Stimulated activated CD4-positive, alpha-beta T cell treated with anti-CD3 and anti-CD28 coated beads, Interleukin-2, amount 100 ng/mL, for 24 hours (primary cell): ENCODE measurements at regions not wholly inside any gene's neighbourhood (a gene's known extent, or its start where the extent isn't known, plus 50 kb on each side); places are given as distances from the start of the nearest gene placed in this dataset.
"Not testable (repeated sequence)": the region's sequence is repeated elsewhere in the genome, so short reads cannot be mapped to it uniquely, and the experiment has no call there.

Experiments
- DNase-seq, 2 donors: peaks; one replicate each; pipeline ENCODE4 v3.0.0-alpha.2; 2020

GRCh38 chr6:68233623-68234022 is 401.5 kb upstream of the ADGRB3 start:
- DNase-seq: no peak

- no peak for DNase-seq
Observed at GRCh38 chr6:68229566-68229965, 405.5 kb upstream of the ADGRB3 start.

- DNase-seq: no peak
Observed at GRCh38 chr6:68226460-68226859, 408.6 kb upstream of the ADGRB3 start.

- no peak for DNase-seq
Observed at GRCh38 chr6:68225729-68226128, 409.4 kb upstream of the ADGRB3 start.

GRCh38 chr6:68211242-68211795 is 423.8 kb upstream of the ADGRB3 start:
- DNase-seq: no peak

GRCh38 chr6:68207612-68208011 is 427.5 kb upstream of the ADGRB3 start:
- DNase-seq: not testable (repeated sequence)

- no peak for DNase-seq
Observed at GRCh38 chr6:68200929-68201328, 434.2 kb upstream of the ADGRB3 start.

- no peak for DNase-seq
Observed at GRCh38 chr6:68197356-68197755, 437.7 kb upstream of the ADGRB3 start.

- no peak for DNase-seq
Observed at GRCh38 chr6:68196645-68197044, 438.4 kb upstream of the ADGRB3 start.

- DNase-seq: not testable (repeated sequence)
Observed at GRCh38 chr6:68195753-68196152, 439.3 kb upstream of the ADGRB3 start.

- no peak for DNase-seq
Observed at GRCh38 chr6:68194846-68195478, 440.1 kb upstream of the ADGRB3 start.

- no peak for DNase-seq
Observed at GRCh38 chr6:68192988-68193387, 442.1 kb upstream of the ADGRB3 start.

GRCh38 chr6:68189217-68189815 is 445.8 kb upstream of the ADGRB3 start:
- no peak for DNase-seq

- no peak for DNase-seq
Observed at GRCh38 chr6:68186870-68187269, 448.2 kb upstream of the ADGRB3 start.

GRCh38 chr6:68182386-68182785 is 452.7 kb upstream of the ADGRB3 start:
- no peak for DNase-seq

- not testable (repeated sequence) for DNase-seq
Observed at GRCh38 chr6:68181027-68181426, 454.1 kb upstream of the ADGRB3 start.

- no peak for DNase-seq
Observed at GRCh38 chr6:68173616-68174015, 461.5 kb upstream of the ADGRB3 start.

- no peak for DNase-seq
Observed at GRCh38 chr6:68169922-68170321, 465.2 kb upstream of the ADGRB3 start.

GRCh38 chr6:68167604-68168003 is 467.5 kb upstream of the ADGRB3 start:
- no peak for DNase-seq

- DNase-seq: not testable (repeated sequence)
Observed at GRCh38 chr6:68160812-68161211, 474.3 kb upstream of the ADGRB3 start.

GRCh38 chr6:68160348-68160747 is 474.7 kb upstream of the ADGRB3 start:
- no peak for DNase-seq

- no peak for DNase-seq
Observed at GRCh38 chr6:68159433-68159832, 475.6 kb upstream of the ADGRB3 start.

GRCh38 chr6:68158256-68158655 is 476.8 kb upstream of the ADGRB3 start:
- no peak for DNase-seq

- no peak for DNase-seq
Observed at GRCh38 chr6:68144667-68145066, 490.4 kb upstream of the ADGRB3 start.

GRCh38 chr6:68141190-68141589 is 493.9 kb upstream of the ADGRB3 start:
- DNase-seq: no peak
